Stimulated activated naive CD8-positive, alpha-beta T cell treated with anti-CD3 and anti-CD28 coated beads, Interleukin-15, amount 100 ng/mL, for 72 hours (primary cell): ENCODE measurements at regions not wholly inside any gene's neighbourhood (a gene's known extent, or its start where the extent isn't known, plus 50 kb on each side); places are given as distances from the start of the nearest gene placed in this dataset.
A peak's percentile ranks its signal among the peaks of the same experiment; 100 is the strongest.

Experiments used
- ATAC-seq: fragments of 150-1000 bp; cut with Tn5 transposase; 2 replicates; pipeline ENCODE4 v1.10.0; 2021; ENCODE audit warnings: mild to moderate bottlenecking, moderate library complexity
- DNase-seq, 2 donors: peaks; one replicate each; pipeline ENCODE4 v3.0.0; 2021 to 2022
- H3K27ac Mint-ChIP-seq, 2 donors: one replicate each; pipeline ENCODE4 v1.8.0; 2022; ENCODE audit warnings: mild to moderate bottlenecking in 2 of 2, mixed read lengths in 2 of 2, moderate library complexity in 2 of 2
- H3K27me3 Mint-ChIP-seq: one replicate; pipeline ENCODE4 v1.8.0; 2022; ENCODE audit warnings: mixed read lengths
- H3K4me1 Mint-ChIP-seq: one replicate; pipeline ENCODE4 v1.8.0; 2022; ENCODE audit warnings: mild to moderate bottlenecking, mixed read lengths
- H3K4me3 Mint-ChIP-seq, 2 donors: one replicate each; pipeline ENCODE4 v1.8.0; 2022; ENCODE audit warnings: mild to moderate bottlenecking in 2 of 2, mixed read lengths in 2 of 2, moderate library complexity in 1 of 2
- H3K9me3 Mint-ChIP-seq, 2 donors: one replicate each; pipeline ENCODE4 v1.8.0; 2022; ENCODE audit warnings: mixed read lengths in 2 of 2

DNA sequence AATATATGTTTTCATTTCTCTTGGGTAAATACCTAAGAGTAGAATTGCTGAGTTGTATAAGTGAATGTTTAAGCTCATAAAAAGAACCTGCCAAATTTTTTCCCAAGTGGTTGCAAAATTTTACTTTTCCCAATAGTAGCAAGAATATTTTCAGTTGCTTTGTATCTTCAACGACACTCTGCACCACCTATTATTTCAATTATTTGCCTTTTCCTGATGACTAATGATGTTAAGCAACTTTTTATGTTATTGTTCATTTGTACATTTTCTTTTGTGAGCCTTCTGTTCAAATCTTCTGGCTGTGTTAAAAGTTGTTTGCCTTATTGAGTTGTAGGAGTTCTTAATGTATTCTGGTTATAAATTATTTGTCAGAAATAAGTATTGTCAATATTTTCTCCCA lies 299.1 kb upstream of the NRIP1 start:
- DNase-seq: no peak
- H3K9me3 Mint-ChIP-seq: peaks cover 8 to 20% of the 10 kb centered on the region in 2 donors
- no peaks in the 10 kb centered on the region for H3K27me3 Mint-ChIP-seq
- no peak overlapping the region for H3K27ac Mint-ChIP-seq
- no peak for ATAC-seq
- H3K4me1 Mint-ChIP-seq: no peaks in the 10 kb centered on the region
- H3K4me3 Mint-ChIP-seq: no peak overlapping the region

DNA sequence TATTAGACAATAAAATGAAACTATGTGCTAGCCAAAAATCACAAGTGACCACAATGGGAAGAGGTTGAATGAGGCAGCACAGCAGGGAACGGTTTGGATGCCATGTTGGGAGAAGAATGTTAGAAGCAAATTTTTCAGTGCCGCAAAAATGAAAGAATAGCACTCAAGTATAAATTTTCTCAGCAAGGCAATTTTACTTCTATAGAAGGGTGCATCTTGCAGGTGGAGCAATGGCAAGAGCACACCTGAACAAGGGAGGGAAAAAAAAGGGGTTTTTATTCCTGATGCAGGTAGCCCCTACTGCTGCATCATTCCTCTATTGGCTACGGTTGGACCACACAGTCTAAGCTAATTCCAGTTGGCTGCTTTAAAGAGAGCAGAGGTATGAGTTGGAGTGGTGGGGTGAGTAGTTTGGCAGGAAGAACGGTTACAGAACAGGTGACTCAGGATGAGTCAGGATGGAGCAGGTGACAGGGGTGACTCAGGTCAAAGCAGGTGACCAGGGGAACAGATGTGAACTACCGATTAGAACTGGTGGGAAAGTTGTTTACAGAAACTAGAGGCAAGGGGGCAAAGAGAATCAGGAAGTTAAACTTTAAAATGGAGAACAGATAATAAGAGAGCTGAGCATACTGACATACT lies 301.1 kb upstream of the NRIP1 start:
- H3K9me3 Mint-ChIP-seq: peaks cover 8 to 20% of the 10 kb centered on the region in 2 donors
- DNase-seq (no peak), ATAC-seq (no peak)
- no peaks in the 10 kb centered on the region for H3K4me1 Mint-ChIP-seq
- H3K4me3 Mint-ChIP-seq: no peak overlapping the region
- H3K27ac Mint-ChIP-seq: no peak overlapping the region
- H3K27me3 Mint-ChIP-seq: no peaks in the 10 kb centered on the region

DNA sequence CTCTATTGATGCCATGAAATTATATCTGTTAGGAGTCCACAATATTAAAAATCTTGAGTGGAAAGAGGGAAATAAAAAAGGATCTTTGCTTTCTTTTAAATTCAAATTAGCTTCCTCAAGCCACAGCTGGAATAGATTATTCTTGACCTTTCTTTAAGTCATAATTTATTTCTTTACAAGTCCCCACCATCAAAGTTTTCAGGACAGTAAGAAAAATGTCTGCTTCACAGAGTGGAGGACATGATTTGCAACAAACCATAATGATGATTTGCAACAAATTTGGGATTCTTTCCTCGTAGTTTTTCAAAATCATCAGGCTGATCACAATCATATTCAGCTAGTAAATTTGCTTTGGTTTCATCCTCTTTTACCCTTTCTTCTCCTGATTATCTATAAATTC lies 301.8 kb upstream of the NRIP1 start:
- peaks cover 8 to 20% of the 10 kb centered on the region in 2 donors for H3K9me3 Mint-ChIP-seq
- DNase-seq: no peak
- H3K4me1 Mint-ChIP-seq: no peaks in the 10 kb centered on the region
- ATAC-seq: no peak
- H3K27me3 Mint-ChIP-seq: no peaks in the 10 kb centered on the region
- H3K27ac Mint-ChIP-seq: no peak overlapping the region
- no peak overlapping the region for H3K4me3 Mint-ChIP-seq

DNA sequence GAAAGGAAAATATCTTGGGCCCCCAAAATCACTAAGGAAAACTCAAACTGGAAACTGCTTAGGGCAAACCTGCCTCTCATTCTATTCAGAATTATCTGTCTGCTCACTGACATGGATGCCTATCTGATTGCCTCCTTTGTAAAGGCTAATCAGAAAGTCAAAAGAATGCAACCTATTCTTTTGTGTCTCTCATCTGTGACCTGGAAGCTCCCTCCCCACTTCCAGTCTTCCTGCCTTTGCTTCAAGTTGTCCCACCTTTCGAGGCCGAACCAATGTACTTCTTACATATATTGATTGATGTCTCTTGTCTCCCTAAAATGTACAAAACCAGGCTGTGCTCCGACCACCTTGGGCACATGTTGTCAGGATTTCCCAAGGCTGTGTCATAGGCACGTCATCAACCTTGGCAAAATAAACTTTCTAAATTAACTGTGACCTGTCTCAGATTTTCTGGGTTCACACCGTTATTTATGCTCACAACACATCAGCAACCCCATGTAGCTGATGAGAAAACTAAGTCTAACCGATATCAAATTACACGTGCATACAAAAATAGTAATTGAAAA lies 302.3 kb upstream of the NRIP1 start:
- peaks cover 8 to 20% of the 10 kb centered on the region in 2 donors for H3K9me3 Mint-ChIP-seq
- H3K27ac Mint-ChIP-seq: peak overlapping the region in 1 of 2 donors; percentile 69
- DNase-seq (no peak), ATAC-seq (no peak)
- H3K4me3 Mint-ChIP-seq: no peak overlapping the region
- H3K27me3 Mint-ChIP-seq: no peaks in the 10 kb centered on the region
- H3K4me1 Mint-ChIP-seq: no peaks in the 10 kb centered on the region

DNA sequence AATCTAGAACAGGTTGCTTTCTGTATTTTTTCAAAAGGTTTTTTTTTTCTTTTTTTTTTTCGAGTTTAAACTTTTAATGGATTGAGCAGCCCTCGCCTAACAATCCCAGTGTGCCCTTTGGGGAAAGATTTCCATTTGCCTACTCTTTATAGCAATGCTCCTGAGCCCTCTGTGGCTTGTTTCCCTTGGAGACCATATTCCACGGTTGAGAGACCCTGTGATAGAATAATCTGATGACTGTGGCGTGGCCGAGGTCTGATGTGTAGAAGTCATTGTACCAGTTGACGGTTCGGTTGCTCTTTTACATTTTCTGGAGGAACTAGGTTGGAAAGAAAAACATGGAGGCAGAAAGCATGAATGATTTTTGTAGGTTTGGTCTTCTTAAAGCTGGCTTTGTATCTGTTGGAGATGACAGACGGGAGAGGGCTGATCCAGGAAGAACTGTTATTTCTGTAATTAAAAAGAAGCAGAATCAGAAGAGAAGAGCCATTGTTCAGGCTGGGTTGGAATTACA lies 305.7 kb upstream of the NRIP1 start:
- no peaks in the 10 kb centered on the region for H3K27me3 Mint-ChIP-seq
- H3K27ac Mint-ChIP-seq: no peak overlapping the region
- H3K4me1 Mint-ChIP-seq: peaks cover 5% of the 10 kb centered on the region
- no peak for ATAC-seq
- peaks cover 8 to 20% of the 10 kb centered on the region in 2 donors for H3K9me3 Mint-ChIP-seq
- H3K4me3 Mint-ChIP-seq: no peak overlapping the region
- no peak for DNase-seq

DNA sequence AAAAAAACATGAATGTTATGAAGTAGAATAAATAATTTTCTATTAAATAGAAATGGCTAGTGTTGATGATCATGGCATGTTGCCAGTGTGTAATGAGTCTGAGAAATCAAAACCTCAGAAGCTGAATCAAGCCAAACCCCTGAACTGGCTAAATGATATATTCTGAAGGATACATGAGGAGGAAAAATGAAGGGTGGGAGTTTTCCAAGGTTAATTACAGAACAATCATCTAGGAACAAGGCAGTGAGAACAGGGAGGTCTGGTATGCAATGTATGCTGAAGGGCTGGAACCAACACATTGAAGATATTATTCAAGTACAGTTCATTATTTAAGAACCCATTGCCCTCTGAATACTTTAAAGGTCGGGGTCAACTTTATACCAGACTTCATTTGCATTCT lies 309.1 kb upstream of the NRIP1 start:
- DNase-seq (no peak), ATAC-seq (no peak)
- peaks cover 5% of the 10 kb centered on the region for H3K4me1 Mint-ChIP-seq
- no peak overlapping the region for H3K4me3 Mint-ChIP-seq
- H3K27me3 Mint-ChIP-seq: no peaks in the 10 kb centered on the region
- H3K27ac Mint-ChIP-seq: no peak overlapping the region
- H3K9me3 Mint-ChIP-seq: no peaks in the 10 kb centered on the region

DNA sequence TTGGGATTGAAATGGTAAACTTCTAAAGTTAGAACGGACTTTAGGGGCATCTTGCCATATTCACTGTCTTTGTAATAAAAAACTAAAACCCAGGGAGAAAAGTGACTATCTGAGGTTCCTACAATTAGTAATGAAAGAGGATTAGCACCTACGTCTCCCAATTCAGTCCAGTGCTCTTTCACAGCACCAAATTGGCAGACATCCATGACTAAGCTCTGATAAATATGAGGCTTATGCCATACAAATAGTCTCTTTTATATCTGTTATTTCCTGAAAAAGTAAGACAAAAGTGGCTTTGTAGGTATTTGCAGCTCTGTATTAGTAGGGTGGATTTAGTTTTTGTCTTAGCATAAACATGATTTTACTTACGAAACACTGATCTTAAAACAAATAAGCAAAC lies 315.0 kb upstream of the NRIP1 start:
- ATAC-seq (no peak), DNase-seq (no peak)

DNA sequence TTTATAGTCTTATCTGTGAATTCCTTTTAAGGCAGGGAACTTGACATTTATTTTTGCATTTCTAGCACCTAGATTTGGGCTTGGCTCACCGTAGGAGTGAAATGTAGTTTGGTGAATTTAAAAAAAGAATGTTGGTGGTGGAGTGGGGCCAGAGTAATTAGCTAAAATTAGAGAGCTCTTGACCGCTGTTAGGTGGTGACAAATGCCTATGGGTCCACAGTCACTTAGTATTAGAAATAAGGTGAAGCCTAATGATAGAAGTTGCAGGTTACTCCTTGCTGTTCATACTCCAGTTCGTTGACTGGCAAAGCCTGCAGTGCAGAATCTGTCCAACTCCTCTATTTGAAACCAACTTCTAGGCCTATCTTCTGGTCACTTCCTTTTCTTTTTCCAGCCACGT lies 318.8 kb upstream of the NRIP1 start:
- ATAC-seq (no peak), DNase-seq (no peak)
- Mint-ChIP-seq H3K27me3 (no peaks in the 10 kb centered on the region), H3K27ac (no peak overlapping the region), H3K9me3 (no peaks in the 10 kb centered on the region), H3K4me3 (no peak overlapping the region), H3K4me1 (peaks cover 5% of the 10 kb centered on the region)

More for the DNA sequence above, 315.0 kb upstream of the NRIP1 start:
- Mint-ChIP-seq H3K4me3 (no peak overlapping the region), H3K27ac (no peak overlapping the region), H3K27me3 (no peaks in the 10 kb centered on the region), H3K9me3 (no peaks in the 10 kb centered on the region), H3K4me1 (no peaks in the 10 kb centered on the region)

DNA sequence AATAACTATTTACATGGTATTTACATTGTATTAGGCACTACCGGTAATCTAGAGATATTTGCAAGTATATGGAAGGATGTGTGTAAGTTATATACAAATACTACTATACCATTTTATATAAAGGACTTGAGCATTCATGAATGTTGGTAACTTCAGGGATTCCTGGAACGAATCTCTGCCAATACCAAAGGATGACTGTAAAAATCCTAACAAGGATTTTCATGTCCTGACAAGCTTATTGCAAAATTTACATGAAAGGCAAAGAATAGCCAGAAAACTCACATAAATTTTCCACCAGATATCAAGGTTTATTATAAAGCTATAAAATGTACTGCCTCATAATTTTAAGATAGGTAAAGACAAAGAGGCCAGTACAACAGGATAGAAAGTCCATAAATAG lies 325.2 kb upstream of the NRIP1 start:
- Mint-ChIP-seq H3K4me3 (no peak overlapping the region), H3K27me3 (no peaks in the 10 kb centered on the region), H3K9me3 (no peaks in the 10 kb centered on the region), H3K4me1 (peaks cover 5% of the 10 kb centered on the region), H3K27ac (no peak overlapping the region)
- ATAC-seq (no peak), DNase-seq (no peak)

DNA sequence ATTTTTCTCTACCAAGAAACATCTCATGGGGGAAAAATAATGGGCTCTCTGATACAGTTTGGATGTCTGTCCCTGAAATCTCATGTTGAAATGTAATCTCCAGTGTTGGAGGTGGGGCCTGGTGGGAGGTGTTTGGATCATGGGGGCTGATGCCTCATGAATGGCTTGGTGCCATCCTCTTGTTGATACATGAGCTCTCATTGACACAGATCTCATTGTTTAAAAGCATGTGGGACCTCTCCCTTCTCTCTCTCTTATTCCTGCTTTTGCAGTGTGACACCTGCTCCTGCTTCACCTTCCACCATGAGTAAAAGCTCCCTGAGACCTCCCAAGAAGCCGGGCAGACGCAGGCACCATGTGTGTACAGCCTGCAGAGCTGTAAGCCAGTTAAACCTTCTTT lies 332.5 kb upstream of the NRIP1 start:
- Mint-ChIP-seq H3K9me3 (no peaks in the 10 kb centered on the region), H3K4me1 (no peaks in the 10 kb centered on the region), H3K27me3 (no peaks in the 10 kb centered on the region), H3K4me3 (no peak overlapping the region), H3K27ac (no peak overlapping the region)
- DNase-seq: no peak
- ATAC-seq: no peak

DNA sequence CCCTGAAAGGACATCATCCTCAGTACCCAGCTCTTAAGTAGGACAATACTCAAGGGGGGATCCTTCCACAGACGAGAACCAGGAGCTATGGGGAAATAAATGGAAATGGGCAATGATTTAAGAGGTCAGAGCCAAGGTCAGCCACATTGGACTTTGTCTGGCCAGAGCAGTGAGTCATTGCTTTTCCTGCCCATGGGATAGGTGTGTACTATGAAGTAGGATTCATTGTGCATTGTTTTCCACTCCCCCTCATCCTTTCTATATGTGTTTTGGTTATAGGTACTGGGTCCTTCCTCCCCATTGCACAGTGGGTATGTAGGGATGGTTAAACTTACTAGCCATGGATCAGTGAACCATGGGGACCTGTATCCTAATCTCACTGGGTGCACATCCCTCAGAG lies 328.9 kb upstream of the USP25 start:
- Mint-ChIP-seq H3K4me1 (no peaks in the 10 kb centered on the region), H3K27me3 (no peaks in the 10 kb centered on the region), H3K27ac (no peak overlapping the region), H3K4me3 (no peak overlapping the region), H3K9me3 (peaks cover 0 to 5% of the 10 kb centered on the region in 2 donors)
- DNase-seq (no peak), ATAC-seq (no peak)

DNA sequence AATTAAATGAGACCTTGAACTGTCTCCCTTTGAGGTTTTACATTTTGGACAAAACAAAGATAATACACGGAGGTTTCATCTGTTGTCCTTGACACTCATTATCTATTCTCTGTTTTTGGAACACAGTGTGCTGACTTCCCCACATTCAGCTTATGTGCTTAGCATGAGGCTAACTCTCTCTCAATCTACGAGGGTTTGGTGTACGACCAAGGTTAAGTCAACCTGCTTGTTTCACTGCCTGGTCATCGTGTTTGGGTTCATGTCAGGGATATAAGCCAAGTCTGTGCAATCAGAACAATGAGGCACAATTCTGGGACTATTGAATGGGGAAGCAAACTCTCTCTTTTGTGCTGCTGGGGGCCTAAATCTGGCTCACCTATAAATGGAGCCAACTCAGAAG lies 328.5 kb upstream of the USP25 start:
- H3K9me3 Mint-ChIP-seq: peaks cover 0 to 5% of the 10 kb centered on the region in 2 donors
- H3K27me3 Mint-ChIP-seq: no peaks in the 10 kb centered on the region
- no peak overlapping the region for H3K27ac Mint-ChIP-seq
- no peak overlapping the region for H3K4me3 Mint-ChIP-seq
- ATAC-seq (no peak), DNase-seq (no peak)
- no peaks in the 10 kb centered on the region for H3K4me1 Mint-ChIP-seq

DNA sequence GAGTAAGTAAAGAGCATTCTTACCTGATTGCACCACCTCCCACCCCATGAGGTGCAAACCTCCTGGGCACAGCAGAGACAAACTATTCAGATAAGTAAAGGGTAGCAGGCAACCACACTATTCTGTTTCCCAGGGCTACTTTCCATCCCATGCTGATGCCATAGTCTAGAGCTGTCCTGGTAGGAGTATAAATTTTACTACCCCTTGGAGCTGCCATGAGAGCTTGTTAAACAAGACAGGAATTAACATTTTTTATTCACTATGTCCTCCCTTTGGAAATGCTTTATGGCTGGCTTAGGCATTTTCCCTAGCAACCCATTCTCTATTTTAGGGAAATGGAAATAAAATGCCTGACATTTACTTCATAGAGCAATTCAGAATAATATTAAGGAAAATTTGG lies 324.6 kb upstream of the USP25 start:
- Mint-ChIP-seq H3K4me3 (no peak overlapping the region), H3K9me3 (peaks cover 0 to 5% of the 10 kb centered on the region in 2 donors), H3K27me3 (no peaks in the 10 kb centered on the region), H3K27ac (no peak overlapping the region), H3K4me1 (peaks cover 4% of the 10 kb centered on the region)
- DNase-seq: no peak
- ATAC-seq: no peak

DNA sequence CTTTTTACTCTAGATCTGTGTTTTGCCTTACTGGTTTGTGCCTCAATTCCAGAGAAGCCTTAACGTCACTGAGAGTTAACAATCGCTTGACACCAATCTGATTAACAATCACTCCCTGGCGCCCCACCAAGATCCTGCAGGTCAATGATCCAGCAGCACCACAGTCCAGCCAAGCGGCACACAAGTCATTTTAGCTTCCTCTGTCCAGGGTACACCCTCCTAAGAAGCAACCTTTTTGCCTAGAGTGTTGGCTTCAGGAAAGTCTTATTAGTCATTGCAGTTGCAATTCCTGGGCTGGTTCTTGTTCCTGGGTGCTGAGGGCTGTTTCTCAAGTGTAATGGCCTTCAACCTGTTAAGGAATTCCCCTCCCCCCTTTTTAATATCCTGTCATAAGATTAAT lies 323.0 kb upstream of the USP25 start:
- Mint-ChIP-seq H3K4me1 (peaks cover 4% of the 10 kb centered on the region), H3K27me3 (no peaks in the 10 kb centered on the region), H3K27ac (no peak overlapping the region), H3K4me3 (no peak overlapping the region), H3K9me3 (peaks cover 8 to 10% of the 10 kb centered on the region in 2 donors)
- DNase-seq (no peak), ATAC-seq (no peak)

DNA sequence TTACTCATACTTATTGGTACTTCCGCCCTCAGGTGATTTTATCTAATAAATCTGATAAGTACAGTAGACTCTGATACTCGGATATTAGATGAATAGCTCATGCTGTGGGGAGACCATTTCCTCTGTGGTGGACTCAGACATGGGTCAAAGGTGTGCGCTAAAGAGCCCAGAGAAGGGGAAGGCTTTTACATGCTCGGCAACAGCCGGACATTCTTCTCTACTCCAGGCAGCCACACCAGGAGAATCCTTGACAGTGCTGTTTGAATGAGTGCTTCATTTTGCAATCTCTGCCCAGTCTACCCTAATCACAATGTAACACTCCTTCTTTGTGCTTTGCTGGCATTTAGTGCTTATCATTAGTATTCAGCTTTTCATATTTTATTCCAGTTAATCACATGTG lies 322.2 kb upstream of the USP25 start:
- peaks cover 10 to 14% of the 10 kb centered on the region in 2 donors for H3K9me3 Mint-ChIP-seq
- H3K4me1 Mint-ChIP-seq: peaks cover 4% of the 10 kb centered on the region
- no peaks in the 10 kb centered on the region for H3K27me3 Mint-ChIP-seq
- DNase-seq: no peak
- H3K4me3 Mint-ChIP-seq: no peak overlapping the region
- ATAC-seq: no peak
- H3K27ac Mint-ChIP-seq: no peak overlapping the region

DNA sequence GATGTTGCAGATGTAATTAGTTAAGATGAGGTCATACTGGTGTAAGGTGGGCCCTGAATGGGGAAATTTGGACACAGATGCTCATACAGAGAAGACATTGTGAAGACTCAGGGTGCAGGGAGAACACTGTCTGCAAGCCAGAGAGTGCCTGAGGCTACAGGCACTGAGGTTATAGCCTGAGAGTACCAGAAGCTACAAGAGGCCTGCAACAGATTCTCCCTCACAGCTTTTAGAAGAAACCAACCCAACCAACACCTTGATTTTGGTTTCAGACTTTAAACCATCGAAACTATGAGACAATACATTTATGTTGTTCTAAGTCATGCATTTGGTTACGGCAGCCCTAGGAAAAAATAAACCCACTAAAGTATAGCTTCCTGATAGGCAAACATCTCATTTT lies 321.7 kb upstream of the USP25 start:
- H3K4me1 Mint-ChIP-seq: peaks cover 4% of the 10 kb centered on the region
- ATAC-seq (peak; percentile 50), DNase-seq (no peak)
- H3K9me3 Mint-ChIP-seq: peaks cover 9 to 14% of the 10 kb centered on the region in 2 donors
- H3K27me3 Mint-ChIP-seq: no peaks in the 10 kb centered on the region
- no peak overlapping the region for H3K4me3 Mint-ChIP-seq
- H3K27ac Mint-ChIP-seq: no peak overlapping the region

DNA sequence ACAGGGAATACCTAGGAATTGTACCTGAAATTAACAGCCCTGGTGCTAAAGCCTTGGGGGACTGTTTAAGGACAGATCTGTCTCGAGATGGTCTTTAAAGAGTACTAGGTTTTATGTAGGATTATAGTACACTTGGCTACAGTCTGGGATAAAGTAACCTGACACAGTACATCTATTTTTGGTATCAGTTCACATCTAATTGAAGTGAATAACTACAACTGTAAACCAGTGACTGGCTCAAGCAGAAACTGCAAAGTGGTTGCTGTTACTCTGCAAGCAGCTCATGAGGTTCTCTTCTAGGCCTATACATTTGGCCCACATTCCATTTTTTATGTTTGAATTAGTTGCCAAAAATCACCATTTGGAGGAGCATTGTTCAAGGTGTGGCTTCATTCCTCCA lies 320.8 kb upstream of the USP25 start:
- H3K9me3 Mint-ChIP-seq: peaks cover 6 to 14% of the 10 kb centered on the region in 2 donors
- no peak overlapping the region for H3K27ac Mint-ChIP-seq
- DNase-seq: no peak
- peaks cover 4% of the 10 kb centered on the region for H3K4me1 Mint-ChIP-seq
- H3K27me3 Mint-ChIP-seq: no peaks in the 10 kb centered on the region
- ATAC-seq: no peak
- H3K4me3 Mint-ChIP-seq: no peak overlapping the region
